B cell (primary cell): ENCODE measurements at regions not wholly inside any gene's neighbourhood (a gene's known extent, or its start where the extent isn't known, plus 50 kb on each side); places are given as distances from the start of the nearest gene placed in this dataset.

Source experiments
- EZH2 ChIP-seq: IDR thresholded peaks from 2 replicates; pipeline ENCODE4 v1.6.1; 2012; ENCODE audit warnings: borderline replicate concordance, low read depth, mild to moderate bottlenecking, moderate library complexity, low read length; ENCODE audit not compliant: insufficient read depth, poor library complexity, severe bottlenecking
- TF ChIP-seq, protein P1 (sequence below): fragments of 200-600 bp; IDR thresholded peaks from one replicate; pipeline ENCODE4 v1.8.0; 2022; ENCODE audit warnings: antibody characterized with exemption, mild to moderate bottlenecking

DNA sequence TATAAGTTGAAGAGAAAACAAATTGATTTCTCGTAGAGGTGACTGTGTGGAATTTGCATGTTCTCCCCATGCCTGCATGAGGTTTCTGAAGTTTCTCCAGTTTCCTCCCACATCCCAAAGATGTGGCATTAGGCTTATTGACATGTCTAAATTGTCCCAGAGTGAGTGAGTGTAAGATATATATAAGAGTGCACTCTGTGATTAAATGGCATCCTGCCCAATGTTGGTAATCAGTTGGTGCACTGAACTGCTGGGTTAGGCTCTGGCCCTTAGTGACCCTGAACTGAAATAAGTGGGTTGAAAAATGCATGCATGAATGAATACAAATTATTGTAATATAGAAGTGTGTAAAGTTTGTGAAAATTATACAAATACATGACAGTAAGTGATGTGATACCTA is 1106.5 kb downstream of the TECRL start:
- TF ChIP-seq, protein P1, sequence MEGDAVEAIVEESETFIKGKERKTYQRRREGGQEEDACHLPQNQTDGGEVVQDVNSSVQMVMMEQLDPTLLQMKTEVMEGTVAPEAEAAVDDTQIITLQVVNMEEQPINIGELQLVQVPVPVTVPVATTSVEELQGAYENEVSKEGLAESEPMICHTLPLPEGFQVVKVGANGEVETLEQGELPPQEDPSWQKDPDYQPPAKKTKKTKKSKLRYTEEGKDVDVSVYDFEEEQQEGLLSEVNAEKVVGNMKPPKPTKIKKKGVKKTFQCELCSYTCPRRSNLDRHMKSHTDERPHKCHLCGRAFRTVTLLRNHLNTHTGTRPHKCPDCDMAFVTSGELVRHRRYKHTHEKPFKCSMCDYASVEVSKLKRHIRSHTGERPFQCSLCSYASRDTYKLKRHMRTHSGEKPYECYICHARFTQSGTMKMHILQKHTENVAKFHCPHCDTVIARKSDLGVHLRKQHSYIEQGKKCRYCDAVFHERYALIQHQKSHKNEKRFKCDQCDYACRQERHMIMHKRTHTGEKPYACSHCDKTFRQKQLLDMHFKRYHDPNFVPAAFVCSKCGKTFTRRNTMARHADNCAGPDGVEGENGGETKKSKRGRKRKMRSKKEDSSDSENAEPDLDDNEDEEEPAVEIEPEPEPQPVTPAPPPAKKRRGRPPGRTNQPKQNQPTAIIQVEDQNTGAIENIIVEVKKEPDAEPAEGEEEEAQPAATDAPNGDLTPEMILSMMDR = no peak
- TF ChIP-seq EZH2 = no peak
